Erythroblast (primary cell): ENCODE measurements at regions not wholly inside any gene's neighbourhood (a gene's known extent, or its start where the extent isn't known, plus 50 kb on each side); places are given as distances from the start of the nearest gene placed in this dataset.

Experiments
- GATA1 ChIP-seq: IDR thresholded peaks from 2 replicates; pipeline ENCODE4 v1.6.1; 2011; ENCODE audit warnings: low read depth, mild to moderate bottlenecking, control low read depth, low read length, moderate library complexity
- POLR2A ChIP-seq: IDR thresholded peaks from 2 replicates; pipeline ENCODE4 v1.6.1; 2011; ENCODE audit warnings: mild to moderate bottlenecking, low read length

DNA sequence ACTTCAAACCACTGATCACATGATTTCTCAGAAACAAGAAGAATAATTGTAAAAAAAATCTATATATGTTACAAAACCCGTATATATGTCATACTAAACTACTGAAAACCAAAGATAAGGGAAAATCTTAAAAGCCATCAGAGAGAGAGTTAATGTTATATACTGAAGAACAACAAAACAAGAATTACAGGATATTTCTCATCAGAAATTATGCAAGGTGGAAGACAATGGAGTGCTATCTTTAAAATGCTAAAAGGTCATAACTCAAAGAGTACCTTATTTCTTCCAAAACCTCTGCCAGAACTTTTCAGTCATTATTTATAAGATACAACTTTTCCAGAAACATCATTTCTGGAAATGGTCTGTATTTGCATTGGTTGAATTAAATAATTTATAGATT, 256.8 kb downstream of the RBM26 start:
- no peak for TF ChIP-seq POLR2A
- no peak for TF ChIP-seq GATA1
